Nephron (organoid): ENCODE measurements at regions not wholly inside any gene's neighbourhood (a gene's known extent, or its start where the extent isn't known, plus 50 kb on each side); places are given as distances from the start of the nearest gene placed in this dataset.

ENCODE experiments used
- H3K27ac Mint-ChIP-seq, 3 experiments: 2 replicates each; pipeline ENCODE4 v1.8.0; 2020; ENCODE audit warnings: mixed read lengths in 3 of 3, mild to moderate bottlenecking in 2 of 3, moderate library complexity in 1 of 3
- H3K27me3 Mint-ChIP-seq: 2 replicates; pipeline ENCODE4 v1.8.0; 2021; ENCODE audit warnings: low read depth, mild to moderate bottlenecking, moderate library complexity, mixed read lengths
- H3K36me3 Mint-ChIP-seq: 2 replicates; pipeline ENCODE4 v1.8.0; 2020; ENCODE audit warnings: low read depth, mixed read lengths
- H3K4me1 Mint-ChIP-seq: 2 replicates; pipeline ENCODE4 v1.8.0; 2020; ENCODE audit warnings: mixed read lengths
- H3K4me3 Mint-ChIP-seq, 3 experiments: 2 replicates each; pipeline ENCODE4 v1.8.0; 2020; ENCODE audit warnings: mild to moderate bottlenecking in 3 of 3, mixed read lengths in 3 of 3, moderate library complexity in 2 of 3
- H3K9me3 Mint-ChIP-seq: 2 replicates; pipeline ENCODE4 v1.8.0; 2020; ENCODE audit warnings: mixed read lengths
- TF ChIP-seq, protein P1 (sequence below), 3 experiments: fragments of 200-600 bp; sonication (generic); IDR thresholded peaks; one replicate each; pipeline ENCODE4 v1.5.0; 2021; ENCODE audit warnings: antibody characterized with exemption in 3 of 3; ENCODE audit not compliant: unreplicated experiment in 3 of 3

GRCh38 chr10:44028384-44029137 lies 356.3 kb downstream of the CXCL12 start:
- Mint-ChIP-seq H3K9me3 (peaks cover 2% of the 10 kb centered on the region), H3K4me3 (no peak overlapping the region), H3K36me3 (no peaks in the 10 kb centered on the region), H3K4me1 (peaks cover 66% of the 10 kb centered on the region), H3K27me3 (no peaks in the 10 kb centered on the region), H3K27ac (peak overlapping the region in 2 of 3 experiments; percentile 11 to 19)
- TF ChIP-seq, protein P1, sequence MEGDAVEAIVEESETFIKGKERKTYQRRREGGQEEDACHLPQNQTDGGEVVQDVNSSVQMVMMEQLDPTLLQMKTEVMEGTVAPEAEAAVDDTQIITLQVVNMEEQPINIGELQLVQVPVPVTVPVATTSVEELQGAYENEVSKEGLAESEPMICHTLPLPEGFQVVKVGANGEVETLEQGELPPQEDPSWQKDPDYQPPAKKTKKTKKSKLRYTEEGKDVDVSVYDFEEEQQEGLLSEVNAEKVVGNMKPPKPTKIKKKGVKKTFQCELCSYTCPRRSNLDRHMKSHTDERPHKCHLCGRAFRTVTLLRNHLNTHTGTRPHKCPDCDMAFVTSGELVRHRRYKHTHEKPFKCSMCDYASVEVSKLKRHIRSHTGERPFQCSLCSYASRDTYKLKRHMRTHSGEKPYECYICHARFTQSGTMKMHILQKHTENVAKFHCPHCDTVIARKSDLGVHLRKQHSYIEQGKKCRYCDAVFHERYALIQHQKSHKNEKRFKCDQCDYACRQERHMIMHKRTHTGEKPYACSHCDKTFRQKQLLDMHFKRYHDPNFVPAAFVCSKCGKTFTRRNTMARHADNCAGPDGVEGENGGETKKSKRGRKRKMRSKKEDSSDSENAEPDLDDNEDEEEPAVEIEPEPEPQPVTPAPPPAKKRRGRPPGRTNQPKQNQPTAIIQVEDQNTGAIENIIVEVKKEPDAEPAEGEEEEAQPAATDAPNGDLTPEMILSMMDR (IDR thresholded peaks at IDR 0.05; ENCODE audit: unreplicated experiment in 3 of 3) = no peak

DNA sequence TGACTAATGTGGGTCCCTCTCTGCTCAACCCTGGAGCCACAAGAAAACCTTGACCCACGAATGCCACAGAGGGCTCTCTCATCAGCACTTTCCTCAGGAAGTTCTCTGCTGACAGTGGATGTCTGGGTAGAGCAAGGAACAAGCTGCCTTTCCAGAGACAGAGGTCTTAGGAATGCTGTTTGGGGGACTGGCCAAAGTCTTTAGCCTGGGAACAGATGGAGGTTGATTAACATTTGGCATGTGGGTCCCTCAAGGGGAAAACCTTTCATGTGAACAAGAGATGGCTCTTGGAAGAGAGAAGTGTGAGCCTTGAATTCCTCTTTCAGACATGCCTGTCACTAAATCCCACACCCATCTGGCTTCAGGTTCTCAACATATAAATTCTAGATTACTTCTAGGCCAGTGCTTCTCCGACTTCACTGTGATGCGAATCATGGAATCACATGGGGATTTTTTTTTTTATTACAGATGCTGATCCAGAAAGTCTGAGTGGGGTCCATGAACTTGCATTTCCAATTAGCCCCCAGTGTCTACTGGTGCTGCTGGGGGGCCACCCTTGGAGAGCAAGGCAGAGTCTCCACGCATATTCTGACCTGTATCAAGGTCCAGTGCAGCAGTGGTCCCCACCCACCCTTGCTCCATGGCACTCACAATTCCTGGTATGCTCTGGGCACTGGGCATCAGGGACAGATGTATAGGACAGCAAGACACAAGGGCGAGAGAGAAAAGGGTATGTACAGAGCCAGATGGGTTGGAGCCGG lies 360.4 kb downstream of the CXCL12 start:
- H3K4me1 Mint-ChIP-seq = peaks cover 70% of the 10 kb centered on the region
- no peaks in the 10 kb centered on the region for H3K36me3 Mint-ChIP-seq
- peak overlapping the region in 2 of 3 experiments; percentile 35 to 55 for H3K27ac Mint-ChIP-seq
- no peaks in the 10 kb centered on the region for H3K27me3 Mint-ChIP-seq
- TF ChIP-seq, protein P1 (IDR thresholded peaks at IDR 0.05; ENCODE audit: unreplicated experiment in 3 of 3) = no peak
- peaks cover 4% of the 10 kb centered on the region for H3K9me3 Mint-ChIP-seq
- H3K4me3 Mint-ChIP-seq = no peak overlapping the region

DNA sequence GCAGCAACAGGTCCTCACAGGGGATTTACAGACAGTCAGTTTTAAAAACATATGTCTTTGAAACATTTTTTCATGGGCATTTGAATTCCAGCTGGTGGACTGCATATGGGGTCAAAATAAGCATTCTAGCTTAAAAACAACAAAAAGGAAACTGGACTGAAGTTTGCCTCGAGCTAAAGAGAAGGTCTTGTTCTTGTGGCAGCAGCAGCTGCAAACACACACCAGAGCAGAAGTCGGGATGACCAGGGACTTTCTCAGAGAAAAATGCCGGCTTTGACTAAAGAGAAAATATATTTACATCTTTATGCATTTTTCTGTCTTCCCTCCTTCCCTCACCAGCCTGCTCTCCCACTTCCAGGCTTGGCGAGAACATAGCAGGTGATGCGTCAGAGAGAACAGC lies 361.4 kb downstream of the CXCL12 start:
- H3K36me3 Mint-ChIP-seq = no peaks in the 10 kb centered on the region
- H3K4me3 Mint-ChIP-seq = no peak overlapping the region
- H3K9me3 Mint-ChIP-seq = peaks cover 9% of the 10 kb centered on the region
- TF ChIP-seq, protein P1 (IDR thresholded peaks at IDR 0.05; ENCODE audit: unreplicated experiment in 3 of 3) = no peak
- peak overlapping the region in 2 of 3 experiments; percentile 1 to 13 for H3K27ac Mint-ChIP-seq
- H3K27me3 Mint-ChIP-seq = no peaks in the 10 kb centered on the region
- H3K4me1 Mint-ChIP-seq = peaks cover 75% of the 10 kb centered on the region

DNA sequence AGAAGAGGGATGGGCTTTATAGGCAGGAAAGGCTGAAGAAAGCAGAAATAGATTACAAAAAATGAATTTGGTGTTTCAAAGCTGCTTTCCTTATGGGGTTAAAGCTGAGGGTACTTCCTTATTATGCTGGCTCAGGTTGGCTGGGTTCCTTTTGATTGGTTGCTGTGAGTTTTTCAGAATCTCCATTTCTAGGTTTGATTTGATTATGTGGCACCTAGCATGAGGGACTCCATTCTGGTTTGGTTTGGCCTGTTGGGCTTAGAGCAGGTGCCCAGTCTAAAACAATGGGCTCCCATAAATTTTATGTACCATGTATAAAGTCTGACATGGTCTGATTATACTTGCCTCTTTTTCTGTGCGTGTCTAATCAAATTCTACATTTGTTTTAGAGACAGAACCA lies 362.7 kb downstream of the CXCL12 start:
- Mint-ChIP-seq H3K36me3 (no peaks in the 10 kb centered on the region), H3K9me3 (peaks cover 12% of the 10 kb centered on the region), H3K4me1 (peaks cover 79% of the 10 kb centered on the region), H3K27ac (peak overlapping the region in 1 of 3 experiments; percentile 34), H3K4me3 (no peak overlapping the region), H3K27me3 (no peaks in the 10 kb centered on the region)
- TF ChIP-seq, protein P1 (IDR thresholded peaks at IDR 0.05; ENCODE audit: unreplicated experiment in 3 of 3) = no peak

DNA sequence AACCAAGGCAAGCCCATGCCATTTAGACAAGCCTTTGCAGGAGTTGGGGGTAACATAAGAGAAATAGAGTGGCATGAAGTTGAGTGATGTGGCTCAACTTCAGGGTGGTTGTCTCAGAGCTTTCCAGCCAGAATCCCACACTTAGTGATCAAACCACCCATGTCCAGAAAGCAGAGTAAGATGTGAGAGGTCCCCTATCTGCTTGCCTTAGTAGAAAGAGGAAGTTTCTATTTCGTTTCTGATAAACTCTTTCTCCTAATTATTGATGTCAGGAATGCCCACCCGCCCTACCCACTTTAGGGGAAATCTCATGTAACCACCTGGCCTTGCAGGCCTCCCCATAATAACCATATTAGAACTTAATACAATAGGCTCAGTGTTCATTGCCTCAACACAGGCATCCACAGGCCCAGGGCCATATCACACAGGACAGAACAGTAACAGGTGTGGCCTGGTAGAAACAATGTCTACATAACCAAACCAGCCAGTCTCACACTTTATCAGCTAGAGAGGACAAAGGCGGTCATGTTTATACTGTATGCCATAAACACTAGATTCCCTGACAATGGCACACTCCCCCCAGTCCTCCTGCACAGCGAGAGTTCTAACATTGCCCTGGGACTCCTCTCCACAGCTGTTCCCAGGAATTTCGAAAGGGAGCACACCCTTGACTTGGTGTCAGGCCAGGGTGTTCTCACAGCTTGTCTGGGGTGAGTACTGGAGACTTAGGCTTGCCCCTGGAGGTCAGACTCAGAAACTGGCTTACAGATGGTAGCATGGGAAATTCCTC lies 364.4 kb downstream of the CXCL12 start:
- peaks cover 12% of the 10 kb centered on the region for H3K9me3 Mint-ChIP-seq
- H3K27ac Mint-ChIP-seq = peak overlapping the region; percentile 26 to 63 (median 44)
- H3K36me3 Mint-ChIP-seq = no peaks in the 10 kb centered on the region

More for the DNA sequence above, 364.4 kb downstream of the CXCL12 start:
- Mint-ChIP-seq H3K27me3 (peaks cover 11% of the 10 kb centered on the region), H3K4me3 (no peak overlapping the region), H3K4me1 (peaks cover 76% of the 10 kb centered on the region)
- TF ChIP-seq, protein P1 (IDR thresholded peaks at IDR 0.05; ENCODE audit: unreplicated experiment in 3 of 3) = no peak
